CD14-positive monocyte (primary cell): ENCODE measurements at regions not wholly inside any gene's neighbourhood (a gene's known extent, or its start where the extent isn't known, plus 50 kb on each side); places are given as distances from the start of the nearest gene placed in this dataset.
A peak's percentile ranks its signal among the peaks of the same experiment; 100 is the strongest.

Experiments
- DNase-seq, 3 donors: peaks; one replicate each; pipeline ENCODE4 v3.0.0-alpha.2; 2011 to 2022
- H2AFZ ChIP-seq: 2 replicates; pipeline ENCODE4 v1.6.0; 2012; ENCODE audit warnings: mild to moderate bottlenecking, low read depth, low read length, inconsistent platforms; ENCODE audit not compliant: insufficient read depth, poor library complexity, severe bottlenecking
- H3K27ac ChIP-seq, 2 donors: 1 replicate in 1 of 2; 2 replicates in 1 of 2; pipeline ENCODE4 v1.5.1; 2012 to 2013; ENCODE audit warnings: low read length in 2 of 2, control low read depth in 1 of 2, inconsistent platforms in 1 of 2, low read depth in 1 of 2, mild to moderate bottlenecking in 1 of 2
- H3K27me3 ChIP-seq, 2 donors: one replicate each; pipeline versions ENCODE4 v1.6.0 to v1.6.1; 2011 to 2013; ENCODE audit warnings: low read length in 2 of 2; ENCODE audit not compliant: control insufficient read depth in 2 of 2, insufficient read depth in 2 of 2
- H3K36me3 ChIP-seq, 2 donors: replicated peaks in 1 of 2; 1 replicate in 1 of 2; 2 replicates in 1 of 2; pipeline versions ENCODE4 v1.5.1 to v1.6.1; 2012 to 2013; ENCODE audit warnings: low read length in 2 of 2, control low read depth in 1 of 2, inconsistent platforms in 1 of 2, mild to moderate bottlenecking in 1 of 2; ENCODE audit not compliant: insufficient read depth in 2 of 2, control insufficient read depth in 1 of 2
- H3K4me1 ChIP-seq, 2 donors: 1 replicate in 1 of 2; 2 replicates in 1 of 2; pipeline versions ENCODE4 v1.5.1 to v1.6.1; 2012 to 2013; ENCODE audit warnings: low read length in 2 of 2, control low read depth in 1 of 2, inconsistent platforms in 1 of 2, mild to moderate bottlenecking in 1 of 2, moderate library complexity in 1 of 2; ENCODE audit not compliant: insufficient read depth in 2 of 2, control insufficient read depth in 1 of 2
- H3K4me2 ChIP-seq: replicated peaks from 2 replicates; pipeline ENCODE3; 2012; ENCODE audit warnings: low read length, moderate library complexity, mild to moderate bottlenecking; ENCODE audit not compliant: poor library complexity, severe bottlenecking; ENCODE audit errors: extremely low read depth
- H3K4me3 ChIP-seq, 3 experiments: fragments of 200-600 bp in 1 of 3; sonication (generic) in 1 of 3; replicated peaks in 1 of 3; 1 replicate in 2 of 3; 2 replicates in 1 of 3; pipeline ENCODE4 v1.5.1; 2011 to 2013; ENCODE audit warnings: low read length in 3 of 3, mild to moderate bottlenecking in 3 of 3, control low read depth in 2 of 3, low read depth in 2 of 3, inconsistent platforms in 1 of 3, moderate library complexity in 1 of 3
- H3K79me2 ChIP-seq: 2 replicates; pipeline ENCODE4 v1.6.0; 2012; ENCODE audit warnings: mild to moderate bottlenecking, control low read depth, inconsistent platforms, low read length, moderate library complexity; ENCODE audit not compliant: insufficient read depth
- H3K9ac ChIP-seq: 2 replicates; pipeline ENCODE4 v1.6.0; 2017; ENCODE audit warnings: low read length, mild to moderate bottlenecking; ENCODE audit not compliant: insufficient read depth, poor library complexity, severe bottlenecking
- H3K9me3 ChIP-seq, 2 donors: replicated peaks in 1 of 2; 1 replicate in 1 of 2; 2 replicates in 1 of 2; pipeline versions ENCODE4 v1.5.1 to v1.6.1; 2012 to 2013; ENCODE audit warnings: low read length in 2 of 2, control low read depth in 1 of 2; ENCODE audit not compliant: control insufficient read depth in 1 of 2, insufficient read depth in 1 of 2
- H4K20me1 ChIP-seq: 2 replicates; pipeline ENCODE4 v1.6.0; 2012; ENCODE audit warnings: mild to moderate bottlenecking, low read length, control low read depth, moderate library complexity; ENCODE audit not compliant: insufficient read depth
- H3K27ac Mint-ChIP-seq, 7 donors: one replicate each; pipeline ENCODE4 v1.8.0; 2020; ENCODE audit warnings: mild to moderate bottlenecking in 7 of 7, mixed read lengths in 7 of 7, moderate library complexity in 6 of 7, inconsistent platforms in 2 of 7
- H3K27me3 Mint-ChIP-seq, 3 donors: one replicate each; pipeline ENCODE4 v1.8.0; 2021 to 2022; ENCODE audit warnings: low read depth in 3 of 3, mild to moderate bottlenecking in 3 of 3, mixed read lengths in 3 of 3, moderate library complexity in 3 of 3, inconsistent platforms in 1 of 3
- H3K36me3 Mint-ChIP-seq, 2 donors: one replicate each; pipeline ENCODE4 v1.8.0; 2020; ENCODE audit warnings: mixed read lengths in 2 of 2, inconsistent platforms in 1 of 2, mild to moderate bottlenecking in 1 of 2
- H3K4me1 Mint-ChIP-seq: one replicate; pipeline ENCODE4 v1.8.0; 2020; ENCODE audit warnings: mild to moderate bottlenecking, mixed read lengths
- H3K4me3 Mint-ChIP-seq, 2 donors: one replicate each; pipeline ENCODE4 v1.8.0; 2020; ENCODE audit warnings: mild to moderate bottlenecking in 2 of 2, mixed read lengths in 2 of 2, moderate library complexity in 1 of 2
- H3K9me3 Mint-ChIP-seq, 7 donors: one replicate each; pipeline ENCODE4 v1.8.0; 2020 to 2022; ENCODE audit warnings: mixed read lengths in 7 of 7, mild to moderate bottlenecking in 6 of 7, moderate library complexity in 6 of 7, inconsistent platforms in 2 of 7
- CTCF ChIP-seq: fragments of 200-600 bp; IDR thresholded peaks from one replicate; pipeline ENCODE4 v1.8.0; 2022; ENCODE audit warnings: antibody characterized with exemption, mild to moderate bottlenecking
- WGBS: methylation state at CpG from one replicate; pipeline ENCODE4 v1.1.5; 2013; ENCODE audit warnings: missing lambda C conversion rate; ENCODE audit not compliant: insufficient coverage; 5-methylcytosine and 5-hydroxymethylcytosine counted together
- intact Hi-C, 2 donors: fragments of 100-400 bp; cut with micrococcal nuclease; formaldehyde crosslinking; loops; one replicate each; pipeline versions ENCODE4 v1.15.0 to v1.15.1; 2023

DNA sequence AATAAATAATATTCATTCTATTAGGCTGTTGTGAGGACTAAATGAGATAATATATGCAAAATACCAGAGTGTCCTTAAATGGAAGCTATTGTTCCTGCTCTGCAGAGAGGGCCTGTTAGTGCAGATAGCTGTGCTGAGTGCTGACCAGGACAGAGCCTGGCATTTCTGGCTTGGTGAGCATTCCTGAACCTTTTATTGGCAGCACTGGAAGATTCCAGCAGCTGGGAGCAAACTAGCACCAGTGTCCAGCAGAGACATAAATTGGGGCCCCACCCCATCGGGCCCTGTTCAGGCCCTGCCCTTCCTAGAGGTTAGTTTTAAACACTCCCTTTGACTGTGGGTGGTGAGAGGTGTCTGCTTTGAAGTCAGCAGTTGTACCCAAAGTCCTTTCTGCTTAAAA is 85.9 kb upstream of the GADD45A start:
- no peak for TF ChIP-seq CTCF
- peaks cover 0 to 1% (median 1%) of the 10 kb centered on the region in 3 donors for H3K27me3 Mint-ChIP-seq
- H3K79me2 ChIP-seq = no peaks in the 10 kb centered on the region
- no peak overlapping the region for H2AFZ ChIP-seq
- no peaks in the 10 kb centered on the region for H3K9me3 ChIP-seq
- no peaks in the 10 kb centered on the region for H3K36me3 ChIP-seq
- no peak overlapping the region for H3K27ac Mint-ChIP-seq
- H3K4me2 ChIP-seq = no peak overlapping the region
- no peak overlapping the region for H3K4me3 ChIP-seq
- H3K27ac ChIP-seq = no peak overlapping the region
- H3K9ac ChIP-seq = no peak overlapping the region
- peaks cover 0 to 3% (median 0%) of the 10 kb centered on the region in 7 donors for H3K9me3 Mint-ChIP-seq
- no peaks in the 10 kb centered on the region for H3K36me3 Mint-ChIP-seq
- no peaks in the 10 kb centered on the region for H4K20me1 ChIP-seq
- no peak for DNase-seq
- WGBS = no CpG with 5 or more reads among the region's 1 CpG
- no peak overlapping the region for H3K4me3 Mint-ChIP-seq
- no peaks in the 10 kb centered on the region for H3K27me3 ChIP-seq
- intact Hi-C loops = no loop called here
- H3K4me1 ChIP-seq = no peaks in the 10 kb centered on the region
- peaks cover 2% of the 10 kb centered on the region for H3K4me1 Mint-ChIP-seq

- H2AFZ ChIP-seq = no peak overlapping the region
- H3K9me3 Mint-ChIP-seq = no peaks in the 10 kb centered on the region
- no peaks in the 10 kb centered on the region for H3K4me1 ChIP-seq
- H3K4me3 Mint-ChIP-seq = no peak overlapping the region
- DNase-seq = no peak
- no peaks in the 10 kb centered on the region for H3K79me2 ChIP-seq
- H3K27ac Mint-ChIP-seq = peak overlapping the region in 1 of 7 donors; percentile 13
- peaks cover 2% of the 10 kb centered on the region for H3K4me1 Mint-ChIP-seq
- TF ChIP-seq CTCF = no peak
- no peak overlapping the region for H3K9ac ChIP-seq
- peaks cover 0 to 1% (median 0%) of the 10 kb centered on the region in 3 donors for H3K27me3 Mint-ChIP-seq
- H3K27ac ChIP-seq = no peak overlapping the region
- no peaks in the 10 kb centered on the region for H4K20me1 ChIP-seq
- H3K36me3 Mint-ChIP-seq = no peaks in the 10 kb centered on the region
- no peak overlapping the region for H3K4me2 ChIP-seq
- H3K36me3 ChIP-seq = no peaks in the 10 kb centered on the region
- intact Hi-C loops = no loop called here
- no peak overlapping the region for H3K4me3 ChIP-seq
- no peaks in the 10 kb centered on the region for H3K27me3 ChIP-seq
- WGBS = no CpG with 5 or more reads among the region's 3 CpGs
- no peaks in the 10 kb centered on the region for H3K9me3 ChIP-seq
Measured at GRCh38 chr1:67601539-67601938, 83.5 kb upstream of the GADD45A start.
